Adrenal gland (tissue), 5 donors: ENCODE measurements at regions not wholly inside any gene's neighbourhood (a gene's known extent, or its start where the extent isn't known, plus 50 kb on each side); places are given as distances from the start of the nearest gene placed in this dataset.

Experiments used
- POLR2A ChIP-seq, 2 donors: fragments of 450-650 bp; IDR thresholded peaks; one replicate each; pipeline ENCODE4 v1.6.1; 2017; ENCODE audit warnings: antibody characterized with exemption in 2 of 2, mild to moderate bottlenecking in 2 of 2, moderate library complexity in 1 of 2
- TF ChIP-seq, protein P1 (sequence below), 6 experiments: fragments of 450-650 bp in 4 of 6; fragments of 200-600 bp in 2 of 6; sonication (generic) in 1 of 6; IDR thresholded peaks; 1 replicate in 5 of 6; 2 replicates in 1 of 6; pipeline versions ENCODE4 v1.5.1 to v1.8.0; 2016 to 2021; ENCODE audit warnings: antibody characterized with exemption in 6 of 6, mild to moderate bottlenecking in 2 of 6, moderate library complexity in 1 of 6
- donor health status: DM: no; HTN: no; CAD: no.

DNA sequence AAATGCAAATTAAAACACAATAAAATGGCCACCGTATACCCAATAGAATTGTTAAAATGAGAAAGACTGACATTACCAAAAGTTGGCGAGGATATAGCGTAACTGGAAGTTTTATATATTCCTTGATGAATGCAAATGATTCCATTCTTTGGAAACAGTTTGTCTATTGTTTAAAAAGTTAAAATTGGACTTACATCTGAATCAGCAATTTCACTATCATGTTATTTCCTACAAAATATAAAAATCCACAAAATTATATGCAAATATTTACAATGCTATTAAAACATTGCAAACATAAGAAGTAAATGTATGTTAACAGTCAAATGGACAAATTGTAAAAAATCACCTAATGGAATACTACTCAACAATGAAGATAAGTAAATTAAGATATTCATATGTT, 852.2 kb upstream of the NDST4 start:
- TF ChIP-seq, protein P1, sequence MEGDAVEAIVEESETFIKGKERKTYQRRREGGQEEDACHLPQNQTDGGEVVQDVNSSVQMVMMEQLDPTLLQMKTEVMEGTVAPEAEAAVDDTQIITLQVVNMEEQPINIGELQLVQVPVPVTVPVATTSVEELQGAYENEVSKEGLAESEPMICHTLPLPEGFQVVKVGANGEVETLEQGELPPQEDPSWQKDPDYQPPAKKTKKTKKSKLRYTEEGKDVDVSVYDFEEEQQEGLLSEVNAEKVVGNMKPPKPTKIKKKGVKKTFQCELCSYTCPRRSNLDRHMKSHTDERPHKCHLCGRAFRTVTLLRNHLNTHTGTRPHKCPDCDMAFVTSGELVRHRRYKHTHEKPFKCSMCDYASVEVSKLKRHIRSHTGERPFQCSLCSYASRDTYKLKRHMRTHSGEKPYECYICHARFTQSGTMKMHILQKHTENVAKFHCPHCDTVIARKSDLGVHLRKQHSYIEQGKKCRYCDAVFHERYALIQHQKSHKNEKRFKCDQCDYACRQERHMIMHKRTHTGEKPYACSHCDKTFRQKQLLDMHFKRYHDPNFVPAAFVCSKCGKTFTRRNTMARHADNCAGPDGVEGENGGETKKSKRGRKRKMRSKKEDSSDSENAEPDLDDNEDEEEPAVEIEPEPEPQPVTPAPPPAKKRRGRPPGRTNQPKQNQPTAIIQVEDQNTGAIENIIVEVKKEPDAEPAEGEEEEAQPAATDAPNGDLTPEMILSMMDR (IDR thresholded peaks at IDR 0.05), result no peak
- no peak for TF ChIP-seq POLR2A (IDR thresholded peaks at IDR 0.05)
